ENCODE measurements at regions not wholly inside any gene's neighbourhood (a gene's known extent, or its start where the extent isn't known, plus 50 kb on each side); places are given as distances from the start of the nearest gene placed in this dataset.

DNA sequence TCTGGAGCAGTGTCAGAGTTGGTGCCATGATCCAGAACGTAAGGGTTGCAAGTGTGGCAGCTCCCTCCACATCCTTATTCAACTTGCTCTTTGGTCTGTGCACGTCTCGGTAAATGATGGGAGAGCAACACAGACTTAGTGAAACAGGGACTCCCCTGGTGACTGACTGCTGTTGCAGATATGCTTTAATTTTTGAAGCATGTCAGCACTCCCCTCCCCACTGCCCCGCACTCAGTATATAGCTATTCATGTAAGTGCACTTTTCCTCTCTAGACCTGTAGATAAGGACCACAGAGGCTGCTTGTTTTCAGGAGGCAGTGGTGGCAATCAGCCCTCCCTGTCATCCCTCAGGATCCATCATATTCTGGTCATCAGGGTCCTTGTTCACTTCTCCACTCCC is 470.9 kb downstream of the IRS2 start:
- peaks cover 20% of the 10 kb centered on the region for H3K36me3 Mint-ChIP-seq
- TF ChIP-seq RELA (CRISPR knock-in tag; IDR thresholded peaks at IDR 0.05; ENCODE audit: borderline replicate concordance): no peak
- TF ChIP-seq, protein P1, sequence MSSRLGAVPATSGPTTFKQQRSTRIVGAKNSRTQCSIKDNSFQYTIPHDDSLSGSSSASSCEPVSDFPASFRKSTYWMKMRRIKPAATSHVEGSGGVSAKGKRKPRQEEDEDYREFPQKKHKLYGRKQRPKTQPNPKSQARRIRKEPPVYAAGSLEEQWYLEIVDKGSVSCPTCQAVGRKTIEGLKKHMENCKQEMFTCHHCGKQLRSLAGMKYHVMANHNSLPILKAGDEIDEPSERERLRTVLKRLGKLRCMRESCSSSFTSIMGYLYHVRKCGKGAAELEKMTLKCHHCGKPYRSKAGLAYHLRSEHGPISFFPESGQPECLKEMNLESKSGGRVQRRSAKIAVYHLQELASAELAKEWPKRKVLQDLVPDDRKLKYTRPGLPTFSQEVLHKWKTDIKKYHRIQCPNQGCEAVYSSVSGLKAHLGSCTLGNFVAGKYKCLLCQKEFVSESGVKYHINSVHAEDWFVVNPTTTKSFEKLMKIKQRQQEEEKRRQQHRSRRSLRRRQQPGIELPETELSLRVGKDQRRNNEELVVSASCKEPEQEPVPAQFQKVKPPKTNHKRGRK (CRISPR knock-in tag; IDR thresholded peaks at IDR 0.05; ENCODE audit: borderline replicate concordance): no peak
- no peak for TF ChIP-seq IRF2 (CRISPR knock-in tag; IDR thresholded peaks at IDR 0.05; ENCODE audit: borderline replicate concordance, low read depth)
- TF ChIP-seq, protein P2, sequence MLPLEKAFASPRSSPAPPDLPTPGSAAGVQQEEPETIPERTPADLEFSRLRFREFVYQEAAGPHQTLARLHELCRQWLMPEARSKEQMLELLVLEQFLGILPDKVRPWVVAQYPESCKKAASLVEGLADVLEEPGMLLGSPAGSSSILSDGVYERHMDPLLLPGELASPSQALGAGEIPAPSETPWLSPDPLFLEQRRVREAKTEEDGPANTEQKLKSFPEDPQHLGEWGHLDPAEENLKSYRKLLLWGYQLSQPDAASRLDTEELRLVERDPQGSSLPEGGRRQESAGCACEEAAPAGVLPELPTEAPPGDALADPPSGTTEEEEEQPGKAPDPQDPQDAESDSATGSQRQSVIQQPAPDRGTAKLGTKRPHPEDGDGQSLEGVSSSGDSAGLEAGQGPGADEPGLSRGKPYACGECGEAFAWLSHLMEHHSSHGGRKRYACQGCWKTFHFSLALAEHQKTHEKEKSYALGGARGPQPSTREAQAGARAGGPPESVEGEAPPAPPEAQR (CRISPR knock-in tag; IDR thresholded peaks at IDR 0.05): no peak
- TF ChIP-seq OVOL2 (CRISPR knock-in tag; IDR thresholded peaks at IDR 0.05; ENCODE audit: borderline replicate concordance): no peak
- TF ChIP-seq RORB (CRISPR knock-in tag; IDR thresholded peaks at IDR 0.05): no peak
- no peak for TF ChIP-seq SOX15 (CRISPR knock-in tag; IDR thresholded peaks at IDR 0.05)
- peaks cover 12% of the 10 kb centered on the region for H3K4me1 Mint-ChIP-seq
- CTCF ChIA-PET: no interaction called here
- H3K9me3 Mint-ChIP-seq: peaks cover 45% of the 10 kb centered on the region
- POLR2A ChIA-PET: no interaction called here
- no peak overlapping the region for H3K4me3 Mint-ChIP-seq
- ATAC-seq (no peak), DNase-seq (ENCODE audit: low spot score) (no peak)
- no peaks in the 10 kb centered on the region for H3K27me3 Mint-ChIP-seq (ENCODE audit: low read depth)
- no peak overlapping the region for H3K27ac Mint-ChIP-seq

DNA sequence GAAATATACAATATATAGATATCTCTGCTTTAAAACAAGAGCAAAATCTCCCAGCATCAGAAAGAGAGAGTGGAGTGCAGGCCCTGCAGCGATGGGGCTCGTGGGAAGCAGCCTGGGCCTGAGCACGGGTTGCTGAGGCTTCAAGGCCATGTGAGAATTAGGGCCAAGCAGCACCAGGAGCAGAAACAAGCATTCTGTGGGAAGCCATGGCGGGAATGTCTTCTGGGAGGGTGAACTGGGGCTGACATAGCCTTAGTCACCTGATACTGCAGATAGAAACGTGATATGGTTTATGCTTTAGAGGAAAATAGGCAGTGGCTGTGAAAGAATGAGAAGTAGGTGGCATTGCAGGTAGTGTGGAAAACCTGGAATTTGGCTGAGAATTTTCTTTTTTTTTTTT is 472.3 kb downstream of the IRS2 start:
- ChIA-PET CTCF (interaction anchor here (0.7 kb wide), 1 partner anchor 255 kb away, joined by 3 read pairs; no protein-coding TSS in a partner anchor), POLR2A (no interaction called here)
- ATAC-seq (no peak), DNase-seq (ENCODE audit: low spot score) (no peak)
- peaks cover 52% of the 10 kb centered on the region for H3K9me3 Mint-ChIP-seq
- no peak overlapping the region for H3K27ac Mint-ChIP-seq
- peaks cover 20% of the 10 kb centered on the region for H3K36me3 Mint-ChIP-seq
- no peaks in the 10 kb centered on the region for H3K4me1 Mint-ChIP-seq
- no peaks in the 10 kb centered on the region for H3K27me3 Mint-ChIP-seq (ENCODE audit: low read depth)
- H3K4me3 Mint-ChIP-seq: no peak overlapping the region
- TF ChIP-seq, protein P3, sequence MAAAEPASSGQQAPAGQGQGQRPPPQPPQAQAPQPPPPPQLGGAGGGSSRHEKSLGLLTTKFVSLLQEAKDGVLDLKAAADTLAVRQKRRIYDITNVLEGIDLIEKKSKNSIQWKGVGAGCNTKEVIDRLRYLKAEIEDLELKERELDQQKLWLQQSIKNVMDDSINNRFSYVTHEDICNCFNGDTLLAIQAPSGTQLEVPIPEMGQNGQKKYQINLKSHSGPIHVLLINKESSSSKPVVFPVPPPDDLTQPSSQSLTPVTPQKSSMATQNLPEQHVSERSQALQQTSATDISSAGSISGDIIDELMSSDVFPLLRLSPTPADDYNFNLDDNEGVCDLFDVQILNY (CRISPR knock-in tag; IDR thresholded peaks at IDR 0.05): no peak
- TF ChIP-seq, protein P4, sequence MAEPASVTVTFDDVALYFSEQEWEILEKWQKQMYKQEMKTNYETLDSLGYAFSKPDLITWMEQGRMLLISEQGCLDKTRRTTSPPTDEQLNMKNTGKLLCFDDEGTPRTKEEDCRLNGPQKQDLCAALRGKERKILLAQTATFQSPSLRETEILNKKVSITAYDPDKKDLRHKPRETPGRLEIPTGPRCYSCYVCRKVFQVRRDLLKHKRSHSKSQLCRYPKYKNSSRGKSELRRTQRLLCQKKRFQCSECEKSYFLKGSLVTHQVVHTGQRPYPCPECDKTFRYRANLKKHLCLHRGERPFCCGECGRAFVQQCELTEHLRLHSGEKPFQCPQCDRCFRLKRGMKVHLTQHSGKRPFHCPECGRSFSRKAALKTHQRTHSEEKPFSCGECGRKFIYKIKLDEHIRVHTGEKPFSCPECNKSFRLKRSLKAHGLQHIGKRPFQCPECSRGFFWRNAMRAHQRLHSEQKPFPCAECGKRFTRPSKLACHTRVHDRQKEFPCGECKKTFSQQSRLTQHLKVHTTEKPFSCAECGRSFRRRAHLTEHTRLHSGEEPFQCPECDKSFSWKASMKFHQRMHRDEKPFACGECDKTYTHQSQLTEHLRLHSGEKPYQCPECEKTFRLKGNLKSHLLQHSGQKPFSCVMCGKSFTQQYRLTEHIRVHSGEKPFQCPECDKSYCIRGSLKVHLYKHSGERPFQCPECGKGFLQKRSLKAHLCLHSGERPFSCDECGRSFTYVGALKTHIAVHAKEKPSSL (CRISPR knock-in tag; conservative IDR thresholded peaks at IDR 0.05): no peak
- TF ChIP-seq NR3C1 (CRISPR knock-in tag; conservative IDR thresholded peaks at IDR 0.05; ENCODE audit: low read depth): no peak
- no peak for TF ChIP-seq ZNF138 (CRISPR knock-in tag; conservative IDR thresholded peaks at IDR 0.05)
- no peak for TF ChIP-seq TEAD1 (CRISPR knock-in tag; IDR thresholded peaks at IDR 0.05)
- TF ChIP-seq TP53 (CRISPR knock-in tag; IDR thresholded peaks at IDR 0.05): no peak
- no peak for TF ChIP-seq ELF4 (CRISPR knock-in tag; IDR thresholded peaks at IDR 0.05; ENCODE audit: low read depth)
- TF ChIP-seq ZNF396 (CRISPR knock-in tag; IDR thresholded peaks at IDR 0.05; ENCODE audit: borderline replicate concordance): no peak
- TF ChIP-seq CBFB (CRISPR knock-in tag; IDR thresholded peaks at IDR 0.05; ENCODE audit: low read depth): no peak
- TF ChIP-seq, protein P5, sequence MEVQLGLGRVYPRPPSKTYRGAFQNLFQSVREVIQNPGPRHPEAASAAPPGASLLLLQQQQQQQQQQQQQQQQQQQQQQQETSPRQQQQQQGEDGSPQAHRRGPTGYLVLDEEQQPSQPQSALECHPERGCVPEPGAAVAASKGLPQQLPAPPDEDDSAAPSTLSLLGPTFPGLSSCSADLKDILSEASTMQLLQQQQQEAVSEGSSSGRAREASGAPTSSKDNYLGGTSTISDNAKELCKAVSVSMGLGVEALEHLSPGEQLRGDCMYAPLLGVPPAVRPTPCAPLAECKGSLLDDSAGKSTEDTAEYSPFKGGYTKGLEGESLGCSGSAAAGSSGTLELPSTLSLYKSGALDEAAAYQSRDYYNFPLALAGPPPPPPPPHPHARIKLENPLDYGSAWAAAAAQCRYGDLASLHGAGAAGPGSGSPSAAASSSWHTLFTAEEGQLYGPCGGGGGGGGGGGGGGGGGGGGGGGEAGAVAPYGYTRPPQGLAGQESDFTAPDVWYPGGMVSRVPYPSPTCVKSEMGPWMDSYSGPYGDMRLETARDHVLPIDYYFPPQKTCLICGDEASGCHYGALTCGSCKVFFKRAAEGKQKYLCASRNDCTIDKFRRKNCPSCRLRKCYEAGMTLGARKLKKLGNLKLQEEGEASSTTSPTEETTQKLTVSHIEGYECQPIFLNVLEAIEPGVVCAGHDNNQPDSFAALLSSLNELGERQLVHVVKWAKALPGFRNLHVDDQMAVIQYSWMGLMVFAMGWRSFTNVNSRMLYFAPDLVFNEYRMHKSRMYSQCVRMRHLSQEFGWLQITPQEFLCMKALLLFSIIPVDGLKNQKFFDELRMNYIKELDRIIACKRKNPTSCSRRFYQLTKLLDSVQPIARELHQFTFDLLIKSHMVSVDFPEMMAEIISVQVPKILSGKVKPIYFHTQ (CRISPR knock-in tag; IDR thresholded peaks at IDR 0.05): no peak
- no peak for TF ChIP-seq KAT7 (CRISPR knock-in tag; IDR thresholded peaks at IDR 0.05; ENCODE audit: borderline replicate concordance)
- TF ChIP-seq, protein P6, sequence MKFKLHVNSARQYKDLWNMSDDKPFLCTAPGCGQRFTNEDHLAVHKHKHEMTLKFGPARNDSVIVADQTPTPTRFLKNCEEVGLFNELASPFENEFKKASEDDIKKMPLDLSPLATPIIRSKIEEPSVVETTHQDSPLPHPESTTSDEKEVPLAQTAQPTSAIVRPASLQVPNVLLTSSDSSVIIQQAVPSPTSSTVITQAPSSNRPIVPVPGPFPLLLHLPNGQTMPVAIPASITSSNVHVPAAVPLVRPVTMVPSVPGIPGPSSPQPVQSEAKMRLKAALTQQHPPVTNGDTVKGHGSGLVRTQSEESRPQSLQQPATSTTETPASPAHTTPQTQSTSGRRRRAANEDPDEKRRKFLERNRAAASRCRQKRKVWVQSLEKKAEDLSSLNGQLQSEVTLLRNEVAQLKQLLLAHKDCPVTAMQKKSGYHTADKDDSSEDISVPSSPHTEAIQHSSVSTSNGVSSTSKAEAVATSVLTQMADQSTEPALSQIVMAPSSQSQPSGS (CRISPR knock-in tag; IDR thresholded peaks at IDR 0.05; ENCODE audit: borderline replicate concordance, low read depth): no peak
- no peak for TF ChIP-seq GABPB1 (CRISPR knock-in tag; IDR thresholded peaks at IDR 0.05)
- TF ChIP-seq SP1 (CRISPR knock-in tag; conservative IDR thresholded peaks at IDR 0.05): no peak
- TF ChIP-seq GRHL2 (CRISPR knock-in tag; IDR thresholded peaks at IDR 0.05; ENCODE audit: insufficient replicate concordance, severe bottlenecking): no peak
